ENCODE measurements at regions not wholly inside any gene's neighbourhood (a gene's known extent, or its start where the extent isn't known, plus 50 kb on each side); places are given as distances from the start of the nearest gene placed in this dataset.

- TF ChIP-seq CTCF (IDR thresholded peaks at IDR 0.05; ENCODE audit: poor library complexity): no peak
- no peak for TF ChIP-seq EZH2phosphoT487 (IDR thresholded peaks at IDR 0.05; ENCODE audit: low read depth, severe bottlenecking, unreplicated experiment)
These were observed 105.4 kb upstream of the AFDN start for GRCh38 chr6:167721291-167721690.

All from hepatocyte (in vitro differentiated cells).